Tibial nerve (tissue), 4 donors: ENCODE measurements at regions not wholly inside any gene's neighbourhood (a gene's known extent, or its start where the extent isn't known, plus 50 kb on each side); places are given as distances from the start of the nearest gene placed in this dataset.

Source experiments
- DNase-seq, 2 donors: peaks; one replicate each; pipeline ENCODE4 v3.0.0-alpha.2; 2019; ENCODE audit warnings: low spot score in 2 of 2
- H3K27ac ChIP-seq, 4 donors: fragments of 200-600 bp; sonication (generic) in 3 of 4; one replicate each; pipeline ENCODE4 v1.5.1; 2017 to 2019; ENCODE audit warnings: mild to moderate bottlenecking in 1 of 4
- H3K27me3 ChIP-seq, 2 donors: fragments of 200-600 bp; sonication (generic) in 1 of 2; one replicate each; pipeline versions ENCODE4 v1.5.1 to v1.6.0; 2017 to 2019
- H3K36me3 ChIP-seq, 3 donors: fragments of 200-600 bp; sonication (generic); one replicate each; pipeline ENCODE4 v1.5.1; 2018 to 2019
- H3K4me1 ChIP-seq, 4 donors: fragments of 200-600 bp; sonication (generic) in 3 of 4; one replicate each; pipeline ENCODE4 v1.5.1; 2017 to 2019
- H3K4me3 ChIP-seq, 4 donors: fragments of 200-600 bp; sonication (generic) in 3 of 4; one replicate each; pipeline ENCODE4 v1.5.1; 2017 to 2019; ENCODE audit warnings: mild to moderate bottlenecking in 1 of 4, moderate library complexity in 1 of 4
- H3K9me3 ChIP-seq, 4 donors: fragments of 200-600 bp; sonication (generic) in 3 of 4; one replicate each; pipeline ENCODE4 v1.5.1; 2017 to 2019
- EP300 ChIP-seq, 2 donors: sonication (generic); formaldehyde crosslinking; IDR thresholded peaks; one replicate each; pipeline ENCODE4 v1.6.1; 2017; ENCODE audit warnings: antibody characterized with exemption in 2 of 2, mild to moderate bottlenecking in 1 of 2
- POLR2A ChIP-seq, 2 donors: fragments of 450-650 bp; IDR thresholded peaks; one replicate each; pipeline ENCODE4 v1.6.1; 2017; ENCODE audit warnings: antibody characterized with exemption in 2 of 2, mild to moderate bottlenecking in 2 of 2, moderate library complexity in 2 of 2
- WGBS, 2 donors: methylation state at CpG; one replicate each; pipeline ENCODE4 v1.1.5; 2018; 5-methylcytosine and 5-hydroxymethylcytosine counted together
- TF ChIP-seq, protein P1 (sequence below), 5 experiments: fragments of 200-600 bp in 3 of 5; fragments of 450-650 bp in 2 of 5; sonication (generic) in 3 of 5; IDR thresholded peaks; one replicate each; pipeline ENCODE4 v1.5.1; 2016 to 2019; ENCODE audit warnings: antibody characterized with exemption in 5 of 5, mild to moderate bottlenecking in 3 of 5, moderate library complexity in 2 of 5

DNA sequence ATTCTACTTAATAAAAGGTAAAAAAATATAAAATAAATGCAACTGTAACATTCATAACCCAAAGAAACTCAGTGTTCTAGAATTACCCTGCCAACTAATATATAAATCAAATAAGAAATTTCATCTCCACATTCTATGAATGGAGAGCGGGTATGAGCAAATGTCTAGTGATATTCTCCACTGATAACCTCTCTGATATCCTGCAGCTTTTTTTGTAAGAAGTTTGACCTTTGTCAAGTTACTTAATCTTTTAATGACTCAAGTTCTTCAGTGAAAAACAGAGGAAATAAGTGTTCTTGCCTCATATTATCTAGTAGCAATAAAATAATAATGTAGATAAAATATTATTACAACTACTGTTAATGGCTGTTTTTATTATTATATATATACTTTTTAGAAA is 1275.6 kb upstream of the CDH9 start:
- H3K4me1 ChIP-seq: no peaks in the 10 kb centered on the region
- H3K27ac ChIP-seq: no peak overlapping the region
- 88 to 89% methylated on average over 1 of the region's 1 CpG for WGBS, 2 donors
- H3K4me3 ChIP-seq: no peak overlapping the region
- no peaks in the 10 kb centered on the region for H3K36me3 ChIP-seq
- no peaks in the 10 kb centered on the region for H3K9me3 ChIP-seq
- DNase-seq: no peak
- H3K27me3 ChIP-seq: no peaks in the 10 kb centered on the region
- TF ChIP-seq EP300 (IDR thresholded peaks at IDR 0.05) (no peak), POLR2A (IDR thresholded peaks at IDR 0.05) (no peak)
- TF ChIP-seq, protein P1, sequence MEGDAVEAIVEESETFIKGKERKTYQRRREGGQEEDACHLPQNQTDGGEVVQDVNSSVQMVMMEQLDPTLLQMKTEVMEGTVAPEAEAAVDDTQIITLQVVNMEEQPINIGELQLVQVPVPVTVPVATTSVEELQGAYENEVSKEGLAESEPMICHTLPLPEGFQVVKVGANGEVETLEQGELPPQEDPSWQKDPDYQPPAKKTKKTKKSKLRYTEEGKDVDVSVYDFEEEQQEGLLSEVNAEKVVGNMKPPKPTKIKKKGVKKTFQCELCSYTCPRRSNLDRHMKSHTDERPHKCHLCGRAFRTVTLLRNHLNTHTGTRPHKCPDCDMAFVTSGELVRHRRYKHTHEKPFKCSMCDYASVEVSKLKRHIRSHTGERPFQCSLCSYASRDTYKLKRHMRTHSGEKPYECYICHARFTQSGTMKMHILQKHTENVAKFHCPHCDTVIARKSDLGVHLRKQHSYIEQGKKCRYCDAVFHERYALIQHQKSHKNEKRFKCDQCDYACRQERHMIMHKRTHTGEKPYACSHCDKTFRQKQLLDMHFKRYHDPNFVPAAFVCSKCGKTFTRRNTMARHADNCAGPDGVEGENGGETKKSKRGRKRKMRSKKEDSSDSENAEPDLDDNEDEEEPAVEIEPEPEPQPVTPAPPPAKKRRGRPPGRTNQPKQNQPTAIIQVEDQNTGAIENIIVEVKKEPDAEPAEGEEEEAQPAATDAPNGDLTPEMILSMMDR (IDR thresholded peaks at IDR 0.05): no peak

GRCh38 chr5:28313321-28313951 is 1275.0 kb upstream of the CDH9 start:
- Histone ChIP-seq H3K4me1 (no peaks in the 10 kb centered on the region), H3K9me3 (no peaks in the 10 kb centered on the region), H3K27ac (no peak overlapping the region), H3K27me3 (no peaks in the 10 kb centered on the region), H3K4me3 (no peak overlapping the region), H3K36me3 (no peaks in the 10 kb centered on the region)
- TF ChIP-seq EP300 (IDR thresholded peaks at IDR 0.05) (no peak), POLR2A (IDR thresholded peaks at IDR 0.05) (no peak)
- TF ChIP-seq, protein P1 (IDR thresholded peaks at IDR 0.05): no peak
- no peak for DNase-seq
- WGBS, 2 donors: 72 to 75% methylated on average over 2 of the region's 2 CpGs

DNA sequence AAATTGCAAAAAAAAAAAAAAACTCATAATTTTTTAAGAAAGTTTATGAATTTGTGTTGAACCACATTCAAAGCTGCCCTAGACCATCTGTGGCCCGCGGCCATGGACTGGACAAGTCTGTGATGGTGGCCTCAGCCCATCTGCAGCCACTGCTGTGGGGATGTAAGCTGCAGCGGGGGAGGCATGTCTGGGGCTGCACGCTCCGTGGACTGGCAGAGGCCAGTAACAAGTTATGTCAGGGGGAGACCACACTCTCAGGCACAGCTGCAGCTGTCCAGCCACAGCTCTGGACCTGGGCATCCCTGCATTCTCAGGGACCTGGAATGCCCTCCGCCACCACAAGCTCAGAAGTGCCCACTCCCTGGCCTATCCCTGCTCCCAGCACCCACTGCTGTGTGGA is 1272.3 kb upstream of the CDH9 start:
- Histone ChIP-seq H3K27ac (no peak overlapping the region), H3K36me3 (no peaks in the 10 kb centered on the region), H3K27me3 (no peaks in the 10 kb centered on the region), H3K4me1 (no peaks in the 10 kb centered on the region), H3K4me3 (no peak overlapping the region), H3K9me3 (no peaks in the 10 kb centered on the region)
- TF ChIP-seq POLR2A (IDR thresholded peaks at IDR 0.05) (no peak), EP300 (IDR thresholded peaks at IDR 0.05) (no peak)
- TF ChIP-seq, protein P1 (IDR thresholded peaks at IDR 0.05): no peak
- WGBS, 2 donors: 83 to 88% methylated on average over 6 of the region's 6 CpGs
- DNase-seq: no peak

- Histone ChIP-seq H3K36me3 (no peaks in the 10 kb centered on the region), H3K4me3 (no peak overlapping the region), H3K4me1 (no peaks in the 10 kb centered on the region), H3K9me3 (peaks cover 0 to 15% (median 0%) of the 10 kb centered on the region in 4 donors), H3K27me3 (no peaks in the 10 kb centered on the region), H3K27ac (no peak overlapping the region)
- 51 to 60% methylated on average over 1 of the region's 1 CpG for WGBS, 2 donors
- DNase-seq: no peak
- no peak for TF ChIP-seq POLR2A (IDR thresholded peaks at IDR 0.05)
- TF ChIP-seq EP300 (IDR thresholded peaks at IDR 0.05): no peak
- TF ChIP-seq, protein P1 (IDR thresholded peaks at IDR 0.05): no peak
Measured at GRCh38 chr5:28305891-28306290, 1267.5 kb upstream of the CDH9 start.

GRCh38 chr5:28301712-28302111 is 1263.3 kb upstream of the CDH9 start:
- TF ChIP-seq, protein P1 (IDR thresholded peaks at IDR 0.05): no peak
- TF ChIP-seq POLR2A (IDR thresholded peaks at IDR 0.05) (no peak), EP300 (IDR thresholded peaks at IDR 0.05) (no peak)
- Histone ChIP-seq H3K27me3 (no peaks in the 10 kb centered on the region), H3K4me3 (no peak overlapping the region), H3K4me1 (no peaks in the 10 kb centered on the region), H3K27ac (no peak overlapping the region), H3K9me3 (peaks cover 0 to 15% (median 0%) of the 10 kb centered on the region in 4 donors), H3K36me3 (no peaks in the 10 kb centered on the region)
- DNase-seq: no peak
- WGBS, 2 donors: 32 to 34% methylated on average over 2 of the region's 2 CpGs
